B cell (primary cell): ENCODE measurements at regions not wholly inside any gene's neighbourhood (a gene's known extent, or its start where the extent isn't known, plus 50 kb on each side); places are given as distances from the start of the nearest gene placed in this dataset.

Experiments
- EZH2 ChIP-seq: IDR thresholded peaks from 2 replicates; pipeline ENCODE4 v1.6.1; 2012; ENCODE audit warnings: borderline replicate concordance, low read depth, mild to moderate bottlenecking, moderate library complexity, low read length; ENCODE audit not compliant: insufficient read depth, poor library complexity, severe bottlenecking
- TF ChIP-seq, protein P1 (sequence below): fragments of 200-600 bp; IDR thresholded peaks from one replicate; pipeline ENCODE4 v1.8.0; 2022; ENCODE audit warnings: antibody characterized with exemption, mild to moderate bottlenecking

DNA sequence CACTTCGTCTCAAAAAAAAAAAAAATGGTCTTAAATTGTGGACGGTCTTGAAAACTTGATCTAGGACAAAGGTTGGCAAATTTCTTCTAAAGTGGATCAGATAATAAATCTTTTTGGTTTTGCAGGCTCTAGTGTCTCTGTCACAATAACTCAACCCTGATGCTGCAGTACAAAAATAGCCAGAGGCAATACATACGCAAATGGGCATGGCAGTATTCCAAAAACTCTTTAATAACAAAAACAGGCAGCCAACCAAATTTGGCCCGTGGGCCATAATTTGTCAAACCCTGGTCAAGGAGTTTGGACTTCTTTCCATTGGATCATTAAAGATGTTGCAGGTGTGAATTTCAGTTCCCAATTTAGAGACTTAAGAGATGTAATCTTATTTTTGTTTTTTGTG lies 93.5 kb upstream of the MRI1 start:
- no peak for TF ChIP-seq EZH2
- TF ChIP-seq, protein P1, sequence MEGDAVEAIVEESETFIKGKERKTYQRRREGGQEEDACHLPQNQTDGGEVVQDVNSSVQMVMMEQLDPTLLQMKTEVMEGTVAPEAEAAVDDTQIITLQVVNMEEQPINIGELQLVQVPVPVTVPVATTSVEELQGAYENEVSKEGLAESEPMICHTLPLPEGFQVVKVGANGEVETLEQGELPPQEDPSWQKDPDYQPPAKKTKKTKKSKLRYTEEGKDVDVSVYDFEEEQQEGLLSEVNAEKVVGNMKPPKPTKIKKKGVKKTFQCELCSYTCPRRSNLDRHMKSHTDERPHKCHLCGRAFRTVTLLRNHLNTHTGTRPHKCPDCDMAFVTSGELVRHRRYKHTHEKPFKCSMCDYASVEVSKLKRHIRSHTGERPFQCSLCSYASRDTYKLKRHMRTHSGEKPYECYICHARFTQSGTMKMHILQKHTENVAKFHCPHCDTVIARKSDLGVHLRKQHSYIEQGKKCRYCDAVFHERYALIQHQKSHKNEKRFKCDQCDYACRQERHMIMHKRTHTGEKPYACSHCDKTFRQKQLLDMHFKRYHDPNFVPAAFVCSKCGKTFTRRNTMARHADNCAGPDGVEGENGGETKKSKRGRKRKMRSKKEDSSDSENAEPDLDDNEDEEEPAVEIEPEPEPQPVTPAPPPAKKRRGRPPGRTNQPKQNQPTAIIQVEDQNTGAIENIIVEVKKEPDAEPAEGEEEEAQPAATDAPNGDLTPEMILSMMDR, result no peak
